HUES6 (cell line): ENCODE measurements at regions not wholly inside any gene's neighbourhood (a gene's known extent, or its start where the extent isn't known, plus 50 kb on each side); places are given as distances from the start of the nearest gene placed in this dataset.

Source experiments
- H3K27ac ChIP-seq: 2 replicates; pipeline ENCODE4 v1.7.0; 2013; ENCODE audit warnings: low read depth, mild to moderate bottlenecking, low read length, inconsistent platforms
- H3K27me3 ChIP-seq: 2 replicates; pipeline ENCODE4 v1.6.1; 2013; ENCODE audit warnings: low read length; ENCODE audit not compliant: control insufficient read depth, insufficient read depth
- H3K36me3 ChIP-seq: 2 replicates; pipeline ENCODE4 v1.6.1; 2013; ENCODE audit warnings: low read length; ENCODE audit not compliant: control insufficient read depth, insufficient read depth
- H3K4me1 ChIP-seq: 2 replicates; pipeline ENCODE4 v1.6.1; 2013; ENCODE audit warnings: low read length; ENCODE audit not compliant: control insufficient read depth, insufficient read depth
- H3K4me3 ChIP-seq: 2 replicates; pipeline ENCODE4 v1.5.1; 2013; ENCODE audit warnings: low read depth, low read length
- H3K9ac ChIP-seq: one replicate; pipeline ENCODE4 v1.6.1; 2013; ENCODE audit warnings: mild to moderate bottlenecking, low read length
- H3K9me3 ChIP-seq: 2 replicates; pipeline ENCODE4 v1.6.1; 2013; ENCODE audit warnings: low read depth, low read length; ENCODE audit not compliant: control insufficient read depth, insufficient read depth

DNA sequence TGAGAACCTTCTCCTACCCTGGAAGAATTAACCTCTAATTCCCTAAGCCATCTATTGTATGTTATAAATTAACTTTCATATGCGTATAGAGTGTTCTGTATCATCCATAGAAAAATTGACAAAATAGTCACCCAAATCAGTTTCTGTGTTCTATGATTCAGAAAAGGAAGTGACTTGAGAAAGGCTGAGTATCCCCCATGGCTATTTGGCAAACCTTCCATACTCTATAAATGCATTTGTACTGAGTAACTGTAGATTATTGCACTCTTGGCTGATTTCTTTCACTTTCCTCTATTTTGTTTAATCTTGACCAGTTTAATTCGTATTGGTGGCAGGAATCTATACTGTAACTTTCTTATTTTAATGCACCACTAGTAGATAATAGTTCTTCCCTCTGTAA, 182.2 kb downstream of the HTR7 start:
- Histone ChIP-seq H3K27ac (no peak overlapping the region), H3K9ac (no peak overlapping the region), H3K4me3 (no peak overlapping the region), H3K9me3 (no peaks in the 10 kb centered on the region), H3K27me3 (no peaks in the 10 kb centered on the region), H3K4me1 (no peaks in the 10 kb centered on the region), H3K36me3 (no peaks in the 10 kb centered on the region)
